ENCODE measurements at regions not wholly inside any gene's neighbourhood (a gene's known extent, or its start where the extent isn't known, plus 50 kb on each side); places are given as distances from the start of the nearest gene placed in this dataset.

- no peak for DNase-seq (ENCODE audit: low read depth)
- TF ChIP-seq, protein P1, sequence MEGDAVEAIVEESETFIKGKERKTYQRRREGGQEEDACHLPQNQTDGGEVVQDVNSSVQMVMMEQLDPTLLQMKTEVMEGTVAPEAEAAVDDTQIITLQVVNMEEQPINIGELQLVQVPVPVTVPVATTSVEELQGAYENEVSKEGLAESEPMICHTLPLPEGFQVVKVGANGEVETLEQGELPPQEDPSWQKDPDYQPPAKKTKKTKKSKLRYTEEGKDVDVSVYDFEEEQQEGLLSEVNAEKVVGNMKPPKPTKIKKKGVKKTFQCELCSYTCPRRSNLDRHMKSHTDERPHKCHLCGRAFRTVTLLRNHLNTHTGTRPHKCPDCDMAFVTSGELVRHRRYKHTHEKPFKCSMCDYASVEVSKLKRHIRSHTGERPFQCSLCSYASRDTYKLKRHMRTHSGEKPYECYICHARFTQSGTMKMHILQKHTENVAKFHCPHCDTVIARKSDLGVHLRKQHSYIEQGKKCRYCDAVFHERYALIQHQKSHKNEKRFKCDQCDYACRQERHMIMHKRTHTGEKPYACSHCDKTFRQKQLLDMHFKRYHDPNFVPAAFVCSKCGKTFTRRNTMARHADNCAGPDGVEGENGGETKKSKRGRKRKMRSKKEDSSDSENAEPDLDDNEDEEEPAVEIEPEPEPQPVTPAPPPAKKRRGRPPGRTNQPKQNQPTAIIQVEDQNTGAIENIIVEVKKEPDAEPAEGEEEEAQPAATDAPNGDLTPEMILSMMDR (IDR thresholded peaks at IDR 0.05; ENCODE audit: insufficient read depth, low read depth, low read length) = no peak
- no peaks in the 10 kb centered on the region for H3K36me3 ChIP-seq (ENCODE audit: control insufficient read depth, insufficient read depth, low read length)
- ChIA-PET CTCF (no interaction called here), POLR2A (no interaction called here)
- no peak overlapping the region for H3K4me3 ChIP-seq (ENCODE audit: low read depth, low read length)
- no peaks in the 10 kb centered on the region for H3K27me3 ChIP-seq (ENCODE audit: control insufficient read depth, insufficient read depth, low read length)
Measured at GRCh38 chr10:57460540-57460939, 807.2 kb downstream of the IPMK start.

DNA sequence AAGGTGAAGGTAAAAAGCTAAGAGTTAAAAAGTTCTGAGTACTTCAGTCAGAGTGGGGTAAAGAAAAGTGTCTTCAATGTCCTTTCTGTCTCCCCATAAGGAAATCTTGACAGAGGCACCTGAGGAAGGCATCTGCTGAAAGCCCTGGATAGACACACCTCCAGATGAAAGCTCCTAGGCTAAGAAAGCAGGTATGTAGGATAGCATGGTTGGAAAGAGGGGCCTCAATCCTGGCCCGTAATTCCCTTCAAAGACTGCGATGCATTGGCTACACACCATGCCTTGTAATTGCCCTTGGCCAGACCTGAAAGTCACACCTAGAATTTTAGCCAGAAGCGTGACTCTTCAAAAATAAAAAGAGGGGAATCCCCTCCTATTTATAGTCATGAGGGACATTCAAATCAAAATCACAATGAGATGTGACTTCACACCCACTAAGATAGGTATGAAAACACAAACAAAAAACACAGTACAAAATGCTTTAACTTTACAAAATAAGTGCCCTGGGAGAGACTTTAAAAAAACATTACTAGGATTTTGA, 809.7 kb downstream of the IPMK start:
- DNase-seq (ENCODE audit: low read depth) = no peak
- H3K36me3 ChIP-seq (ENCODE audit: control insufficient read depth, insufficient read depth, low read length) = no peaks in the 10 kb centered on the region
- H3K4me3 ChIP-seq (ENCODE audit: low read depth, low read length) = no peak overlapping the region
- ChIA-PET CTCF (no interaction called here), POLR2A (no interaction called here)
- TF ChIP-seq, protein P1 (IDR thresholded peaks at IDR 0.05; ENCODE audit: insufficient read depth, low read depth, low read length) = no peak
- no peaks in the 10 kb centered on the region for H3K27me3 ChIP-seq (ENCODE audit: control insufficient read depth, insufficient read depth, low read length)

DNA sequence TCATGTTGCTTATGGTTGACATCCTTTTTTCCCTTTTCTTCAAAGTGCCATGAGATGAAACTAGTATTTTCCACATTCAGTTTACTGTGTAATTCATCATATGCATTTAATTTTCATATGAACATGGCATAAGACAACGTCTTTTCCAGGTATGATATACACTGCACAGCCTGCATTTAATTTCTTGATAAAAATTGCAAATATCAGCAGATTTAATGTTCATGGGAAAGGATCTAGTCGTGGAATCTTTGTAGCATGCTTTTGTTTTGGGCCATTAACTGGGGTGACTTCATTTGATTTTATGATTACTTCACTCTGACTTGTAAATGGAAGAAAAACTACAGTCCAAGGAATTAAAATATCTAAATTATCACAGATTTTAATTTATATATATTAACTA, 837.3 kb downstream of the IPMK start:
- Histone ChIP-seq H3K27me3 (ENCODE audit: control insufficient read depth, insufficient read depth, low read length) (no peaks in the 10 kb centered on the region), H3K36me3 (ENCODE audit: control insufficient read depth, insufficient read depth, low read length) (no peaks in the 10 kb centered on the region), H3K4me3 (ENCODE audit: low read depth, low read length) (no peak overlapping the region)
- TF ChIP-seq, protein P1 (IDR thresholded peaks at IDR 0.05; ENCODE audit: insufficient read depth, low read depth, low read length) = no peak
- POLR2A ChIA-PET = no interaction called here
- DNase-seq (ENCODE audit: low read depth) = no peak
- CTCF ChIA-PET = no interaction called here

DNA sequence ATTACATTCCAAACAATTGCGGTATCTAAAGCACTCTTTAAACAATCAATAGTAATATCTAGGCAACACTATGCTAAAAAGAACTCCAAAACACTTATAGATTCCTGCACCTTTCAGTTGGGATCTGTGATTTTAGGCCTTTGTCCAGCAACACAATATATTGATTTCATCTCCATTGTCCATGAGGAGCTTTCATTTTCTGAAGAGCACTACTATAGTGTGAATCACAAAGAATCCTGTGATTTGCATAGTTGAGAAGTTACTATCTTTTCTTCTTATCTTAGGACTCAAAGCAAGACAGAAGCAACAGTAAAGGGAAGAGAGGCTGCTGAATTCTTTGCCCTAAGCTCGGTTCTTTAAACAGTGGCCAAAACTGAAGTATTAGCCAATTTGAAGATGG, 846.8 kb downstream of the IPMK start:
- POLR2A ChIA-PET = no interaction called here

DNA sequence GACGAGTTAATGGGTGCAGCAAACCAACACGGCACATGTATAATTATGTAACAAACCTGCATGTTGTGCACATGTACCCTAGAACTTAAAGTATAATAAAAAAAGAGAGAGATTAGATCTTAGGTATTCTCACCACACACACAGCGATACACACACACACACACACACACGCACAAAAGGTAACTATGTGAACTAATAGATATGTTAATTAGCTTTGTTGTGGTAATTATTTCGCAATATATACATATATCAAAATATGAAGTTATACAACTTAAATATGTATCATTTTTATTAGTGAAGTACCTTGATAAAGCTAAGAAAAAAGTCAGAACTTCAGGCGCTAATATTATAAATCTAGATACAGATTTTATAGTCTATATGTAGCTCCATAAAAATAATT, 849.2 kb downstream of the IPMK start:
- no peak for DNase-seq (ENCODE audit: low read depth)
- Histone ChIP-seq H3K4me3 (ENCODE audit: low read depth, low read length) (no peak overlapping the region), H3K27me3 (ENCODE audit: control insufficient read depth, insufficient read depth, low read length) (no peaks in the 10 kb centered on the region), H3K36me3 (ENCODE audit: control insufficient read depth, insufficient read depth, low read length) (no peaks in the 10 kb centered on the region)
- ChIA-PET CTCF (interaction anchor here (0.5 kb wide), 1 partner anchor 16 kb away, joined by 3 read pairs; no protein-coding TSS in a partner anchor), POLR2A (no interaction called here)
- TF ChIP-seq, protein P1 (IDR thresholded peaks at IDR 0.05; ENCODE audit: insufficient read depth, low read depth, low read length) = no peak

More for the DNA sequence above, 846.8 kb downstream of the IPMK start:
- DNase-seq (ENCODE audit: low read depth) = no peak
- CTCF ChIA-PET = no interaction called here
- Histone ChIP-seq H3K36me3 (ENCODE audit: control insufficient read depth, insufficient read depth, low read length) (no peaks in the 10 kb centered on the region), H3K4me3 (ENCODE audit: low read depth, low read length) (no peak overlapping the region), H3K27me3 (ENCODE audit: control insufficient read depth, insufficient read depth, low read length) (no peaks in the 10 kb centered on the region)
- TF ChIP-seq, protein P1 (IDR thresholded peaks at IDR 0.05; ENCODE audit: insufficient read depth, low read depth, low read length) = no peak
